Thyroid gland (tissue), 4 donors: ENCODE measurements at regions not wholly inside any gene's neighbourhood (a gene's known extent, or its start where the extent isn't known, plus 50 kb on each side); places are given as distances from the start of the nearest gene placed in this dataset.

ENCODE experiments used
- POLR2A ChIP-seq, 2 donors: fragments of 450-650 bp; IDR thresholded peaks; one replicate each; pipeline ENCODE4 v1.6.1; 2017; ENCODE audit warnings: antibody characterized with exemption in 2 of 2, mild to moderate bottlenecking in 2 of 2, moderate library complexity in 1 of 2
- TF ChIP-seq, protein P1 (sequence below), 6 experiments: fragments of 200-600 bp in 3 of 6; fragments of 450-650 bp in 3 of 6; sonication (generic) in 3 of 6; IDR thresholded peaks; one replicate each; pipeline ENCODE4 v1.5.1; 2016 to 2019; ENCODE audit warnings: antibody characterized with exemption in 6 of 6, mild to moderate bottlenecking in 2 of 6, inconsistent platforms in 1 of 6, moderate library complexity in 1 of 6

DNA sequence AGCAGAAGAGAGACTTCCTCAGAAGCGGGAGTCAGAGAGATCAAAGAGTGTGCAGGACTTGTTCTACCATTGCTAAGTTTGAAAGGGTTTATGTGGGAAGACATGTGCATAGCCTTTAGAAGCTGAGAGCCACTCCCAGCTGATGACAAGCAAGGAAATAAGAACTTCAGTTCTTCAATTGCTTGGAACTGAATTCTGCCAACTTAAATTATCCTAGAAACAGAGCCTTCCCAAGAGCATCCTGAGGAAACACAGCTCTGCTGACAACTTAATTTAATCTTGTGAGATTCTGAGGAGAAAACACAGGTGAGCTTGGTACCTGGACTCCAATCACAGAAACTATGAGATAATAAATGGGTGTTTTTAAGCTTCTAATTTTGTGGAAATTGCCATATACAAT is 150.6 kb upstream of the OGFRL1 start:
- TF ChIP-seq, protein P1, sequence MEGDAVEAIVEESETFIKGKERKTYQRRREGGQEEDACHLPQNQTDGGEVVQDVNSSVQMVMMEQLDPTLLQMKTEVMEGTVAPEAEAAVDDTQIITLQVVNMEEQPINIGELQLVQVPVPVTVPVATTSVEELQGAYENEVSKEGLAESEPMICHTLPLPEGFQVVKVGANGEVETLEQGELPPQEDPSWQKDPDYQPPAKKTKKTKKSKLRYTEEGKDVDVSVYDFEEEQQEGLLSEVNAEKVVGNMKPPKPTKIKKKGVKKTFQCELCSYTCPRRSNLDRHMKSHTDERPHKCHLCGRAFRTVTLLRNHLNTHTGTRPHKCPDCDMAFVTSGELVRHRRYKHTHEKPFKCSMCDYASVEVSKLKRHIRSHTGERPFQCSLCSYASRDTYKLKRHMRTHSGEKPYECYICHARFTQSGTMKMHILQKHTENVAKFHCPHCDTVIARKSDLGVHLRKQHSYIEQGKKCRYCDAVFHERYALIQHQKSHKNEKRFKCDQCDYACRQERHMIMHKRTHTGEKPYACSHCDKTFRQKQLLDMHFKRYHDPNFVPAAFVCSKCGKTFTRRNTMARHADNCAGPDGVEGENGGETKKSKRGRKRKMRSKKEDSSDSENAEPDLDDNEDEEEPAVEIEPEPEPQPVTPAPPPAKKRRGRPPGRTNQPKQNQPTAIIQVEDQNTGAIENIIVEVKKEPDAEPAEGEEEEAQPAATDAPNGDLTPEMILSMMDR (IDR thresholded peaks at IDR 0.05), result no peak
- TF ChIP-seq POLR2A (IDR thresholded peaks at IDR 0.05), result no peak
